HuH-7 (cell line): ENCODE measurements at regions not wholly inside any gene's neighbourhood (a gene's known extent, or its start where the extent isn't known, plus 50 kb on each side); places are given as distances from the start of the nearest gene placed in this dataset.

Experiments
- DNase-seq: peaks from one replicate; pipeline ENCODE4 v3.0.0; 2011; ENCODE audit warnings: low spot score

DNA sequence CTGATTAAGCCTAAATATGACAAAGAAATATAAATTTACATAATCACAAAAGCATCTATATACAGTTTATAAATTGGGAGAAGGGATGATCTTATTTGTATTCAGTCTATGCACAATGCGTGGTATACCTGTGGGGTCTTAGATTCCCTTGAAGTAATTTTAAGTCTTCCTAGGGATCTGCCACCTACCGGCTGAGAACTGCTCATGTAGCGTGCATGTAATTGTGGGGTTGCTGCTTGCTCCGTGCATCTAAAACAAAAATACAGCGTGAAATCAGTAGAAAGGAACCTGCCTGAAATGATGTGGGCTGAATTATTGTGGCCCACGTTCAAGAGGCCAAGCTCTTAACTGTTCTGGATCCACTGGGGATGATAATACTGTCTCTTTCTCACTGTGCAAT lies 187.3 kb downstream of the MBOAT1 start:
- DNase-seq: no peak

DNA sequence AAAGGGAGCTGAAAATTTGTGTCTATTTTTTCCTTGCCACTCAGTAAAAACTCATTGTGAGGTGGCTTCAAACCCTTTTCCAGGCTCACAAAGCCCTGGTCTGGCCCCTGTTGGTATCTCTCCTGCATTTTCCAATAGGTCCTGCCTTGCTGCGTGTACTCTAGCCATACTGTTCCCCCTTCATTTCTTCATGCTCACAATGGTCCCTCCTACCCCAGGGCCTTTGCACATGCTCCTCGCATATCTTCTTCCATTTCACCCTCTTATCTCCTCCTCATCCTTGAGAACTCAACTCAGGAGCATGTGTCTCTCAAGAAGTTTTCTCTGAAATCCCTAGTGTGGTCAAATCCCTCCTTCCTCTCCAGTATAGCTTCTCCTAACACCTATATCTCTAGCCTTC lies 186.6 kb downstream of the MBOAT1 start:
- no peak for DNase-seq

GRCh38 chr6:20028143-20028542 lies 184.1 kb downstream of the MBOAT1 start:
- no peak for DNase-seq

DNA sequence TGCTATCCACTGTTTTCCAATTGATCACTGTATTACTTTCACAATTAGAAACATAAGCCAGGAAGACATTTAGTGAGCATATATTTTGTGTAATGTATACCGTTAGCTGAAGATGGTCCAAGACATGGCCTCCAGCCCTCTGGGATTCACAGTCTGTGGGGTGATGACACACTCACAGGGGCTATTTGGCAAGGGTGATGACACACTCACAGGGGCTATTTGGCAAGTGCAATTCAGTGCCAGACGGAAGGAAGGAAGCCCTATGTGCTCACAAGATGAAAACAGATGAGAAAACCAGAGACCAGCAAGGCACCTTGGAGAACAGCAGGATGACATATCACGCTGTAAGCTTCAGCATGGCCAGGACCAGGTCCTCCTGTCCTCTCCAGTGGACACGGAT lies 183.7 kb downstream of the MBOAT1 start:
- DNase-seq: no peak

GRCh38 chr6:20029979-20030378 lies 182.3 kb downstream of the MBOAT1 start:
- DNase-seq: no peak

DNA sequence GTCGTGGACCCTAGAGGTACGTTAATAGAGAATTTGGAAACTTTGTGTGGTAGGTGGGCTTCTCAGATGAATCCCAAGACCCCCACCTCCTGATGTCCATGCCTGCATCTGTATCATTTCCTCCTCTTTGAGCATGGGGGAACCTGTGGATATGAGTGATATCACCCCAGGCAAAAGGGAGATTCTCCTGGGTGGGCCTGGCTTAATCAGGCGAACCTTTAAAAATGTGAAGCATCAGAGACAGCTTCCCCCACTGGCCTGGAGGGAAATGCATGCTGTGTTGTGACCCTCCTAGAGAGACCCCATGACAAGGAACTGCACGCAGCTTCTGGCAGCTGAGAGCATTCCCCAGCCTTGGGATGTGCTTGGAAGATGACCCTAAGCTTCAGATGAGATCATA lies 180.9 kb downstream of the MBOAT1 start:
- DNase-seq: no peak

- DNase-seq: no peak
Measured at GRCh38 chr6:20033697-20034407, 178.4 kb downstream of the MBOAT1 start.

DNA sequence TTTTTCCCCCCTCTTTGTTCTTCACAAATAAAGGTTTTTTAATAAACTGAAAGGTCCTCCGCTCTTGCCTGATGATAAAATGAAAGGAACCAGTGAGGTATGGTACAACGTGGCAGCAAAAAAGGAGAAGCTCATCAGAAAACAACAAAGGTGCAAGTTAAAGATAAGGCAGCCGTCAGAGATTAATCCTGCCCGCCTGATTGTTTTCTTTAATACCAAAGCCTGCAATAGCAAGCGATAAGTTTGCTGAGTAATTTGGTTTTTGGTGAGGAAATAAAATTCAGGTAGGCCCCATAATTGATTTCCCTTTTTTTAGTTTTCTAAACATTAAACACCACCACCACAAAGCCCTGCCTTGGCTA lies 177.9 kb downstream of the MBOAT1 start:
- DNase-seq: no peak

GRCh38 chr6:20036141-20036677 lies 176.1 kb downstream of the MBOAT1 start:
- no peak for DNase-seq

DNA sequence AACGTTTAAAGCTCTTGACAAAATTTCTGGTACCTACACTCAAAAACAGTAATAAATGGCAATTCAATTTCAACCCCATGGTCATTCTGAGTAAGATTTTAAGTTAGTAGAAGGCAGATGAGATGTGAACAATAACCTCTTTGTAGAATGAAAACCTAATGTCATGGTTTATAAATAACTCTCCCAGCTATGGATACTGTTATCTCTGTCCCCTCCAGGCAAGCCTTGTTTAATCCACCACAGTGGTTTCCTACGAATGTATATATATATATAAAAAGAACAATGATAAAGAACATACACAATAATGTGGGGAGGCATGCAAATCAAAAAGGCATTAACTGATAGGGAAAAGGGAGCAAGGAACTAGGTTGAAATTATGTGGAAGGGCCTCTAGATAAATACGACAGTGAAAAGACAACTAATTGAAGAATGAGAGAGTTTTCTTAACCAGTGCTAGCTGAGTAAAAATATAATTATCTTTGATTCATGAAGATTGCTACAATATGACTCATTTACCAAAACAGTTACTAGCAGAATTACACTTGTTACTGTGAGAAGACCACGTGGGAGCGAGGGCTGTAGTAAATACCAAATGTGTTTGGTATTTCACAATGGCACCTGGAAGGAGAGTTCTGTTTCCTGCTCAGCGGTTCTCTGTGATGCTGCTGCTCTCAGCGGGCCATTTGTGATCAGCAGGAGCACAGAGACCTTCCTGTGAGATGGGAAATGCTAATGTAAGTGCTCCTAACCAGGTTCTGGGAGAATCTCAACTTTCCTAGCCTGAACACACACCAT lies 173.7 kb downstream of the MBOAT1 start:
- DNase-seq: no peak

DNA sequence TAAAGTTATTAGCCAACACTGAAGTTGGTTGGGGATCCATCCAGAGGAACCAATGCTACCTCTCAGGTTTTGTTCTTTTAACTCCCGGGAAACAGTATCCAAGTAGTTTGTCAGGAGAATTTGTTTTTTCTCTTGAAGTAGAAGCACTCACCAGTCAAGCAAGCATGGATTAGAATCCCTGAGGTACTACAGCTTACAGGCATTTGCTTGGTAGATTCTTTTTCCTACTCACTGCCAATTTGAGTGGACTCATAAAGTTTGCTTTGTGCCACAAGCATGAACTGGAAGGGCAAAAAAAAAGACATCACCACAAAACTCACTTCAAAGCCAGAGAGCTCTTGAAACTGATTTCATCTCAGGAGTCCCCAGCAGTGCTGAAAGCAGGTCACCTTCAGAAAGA lies 167.4 kb downstream of the MBOAT1 start:
- no peak for DNase-seq
